ENCODE measurements at regions not wholly inside any gene's neighbourhood (a gene's known extent, or its start where the extent isn't known, plus 50 kb on each side); places are given as distances from the start of the nearest gene placed in this dataset.

GRCh38 chr4:111988514-111988913 lies 156.7 kb upstream of the FAM241A start:
- H2AFZ ChIP-seq (ENCODE audit: insufficient read depth, low read depth, low read length, poor library complexity, severe bottlenecking) = no peak overlapping the region
- no CpG with 5 or more reads among the region's 3 CpGs for WGBS (ENCODE audit: insufficient coverage)
- no peak overlapping the region for H3K4me2 ChIP-seq (replicated peaks; ENCODE audit: extremely low read depth, low read length, poor library complexity, severe bottlenecking)
- peaks cover 19 to 22% of the 10 kb centered on the region in 2 donors for H3K27me3 ChIP-seq (ENCODE audit: control insufficient read depth in 2 of 2, insufficient read depth in 2 of 2, low read length in 2 of 2)
- no peaks in the 10 kb centered on the region for H4K20me1 ChIP-seq (ENCODE audit: insufficient read depth, low read length)
- peaks cover 12 to 14% of the 10 kb centered on the region in 2 donors for H3K4me1 ChIP-seq (ENCODE audit: control insufficient read depth in 1 of 2, insufficient read depth in 2 of 2, low read length in 2 of 2)
- Mint-ChIP-seq H3K4me1 (peaks cover 15% of the 10 kb centered on the region), H3K27ac (no peak overlapping the region), H3K4me3 (no peak overlapping the region), H3K36me3 (no peaks in the 10 kb centered on the region), H3K27me3 (ENCODE audit: low read depth in 3 of 3) (peaks cover 5 to 29% (median 6%) of the 10 kb centered on the region in 3 donors), H3K9me3 (peaks cover 0 to 4% (median 0%) of the 10 kb centered on the region in 7 donors)
- no peak for TF ChIP-seq CTCF (IDR thresholded peaks at IDR 0.05)
- intact Hi-C loops (cut with micrococcal nuclease) = no loop called here
- H3K9ac ChIP-seq (ENCODE audit: insufficient read depth, low read length, poor library complexity, severe bottlenecking) = no peak overlapping the region
- H3K79me2 ChIP-seq (ENCODE audit: insufficient read depth, low read length) = no peaks in the 10 kb centered on the region
- no peaks in the 10 kb centered on the region for H3K36me3 ChIP-seq (replicated peaks in 1 of 2; ENCODE audit: control insufficient read depth in 1 of 2, insufficient read depth in 2 of 2, low read length in 2 of 2)
- no peaks in the 10 kb centered on the region for H3K9me3 ChIP-seq (replicated peaks in 1 of 2; ENCODE audit: control insufficient read depth in 1 of 2, insufficient read depth in 1 of 2, low read length in 2 of 2)
- no peak overlapping the region for H3K27ac ChIP-seq (ENCODE audit: low read depth in 1 of 2, low read length in 2 of 2)
- no peak overlapping the region for H3K4me3 ChIP-seq (replicated peaks in 1 of 3; ENCODE audit: low read depth in 2 of 3, low read length in 3 of 3)
- no peak for DNase-seq

GRCh38 chr4:111989817-111990216 lies 155.4 kb upstream of the FAM241A start:
- Mint-ChIP-seq H3K4me3 (no peak overlapping the region), H3K27ac (peak overlapping the region in 1 of 7 donors; percentile 62), H3K4me1 (peaks cover 15% of the 10 kb centered on the region), H3K27me3 (ENCODE audit: low read depth in 3 of 3) (peaks cover 2 to 20% (median 5%) of the 10 kb centered on the region in 3 donors), H3K36me3 (no peaks in the 10 kb centered on the region), H3K9me3 (peaks cover 0 to 3% (median 0%) of the 10 kb centered on the region in 7 donors)
- Histone ChIP-seq H3K4me3 (replicated peaks in 1 of 3; ENCODE audit: low read depth in 2 of 3, low read length in 3 of 3) (no peak overlapping the region), H3K4me2 (replicated peaks; ENCODE audit: extremely low read depth, low read length, poor library complexity, severe bottlenecking) (no peak overlapping the region), H2AFZ (ENCODE audit: insufficient read depth, low read depth, low read length, poor library complexity, severe bottlenecking) (no peak overlapping the region), H3K4me1 (ENCODE audit: control insufficient read depth in 1 of 2, insufficient read depth in 2 of 2, low read length in 2 of 2) (peaks cover 12 to 14% of the 10 kb centered on the region in 2 donors), H3K27me3 (ENCODE audit: control insufficient read depth in 2 of 2, insufficient read depth in 2 of 2, low read length in 2 of 2) (peaks cover 15 to 17% of the 10 kb centered on the region in 2 donors), H3K9me3 (replicated peaks in 1 of 2; ENCODE audit: control insufficient read depth in 1 of 2, insufficient read depth in 1 of 2, low read length in 2 of 2) (no peaks in the 10 kb centered on the region), H3K9ac (ENCODE audit: insufficient read depth, low read length, poor library complexity, severe bottlenecking) (no peak overlapping the region), H4K20me1 (ENCODE audit: insufficient read depth, low read length) (no peaks in the 10 kb centered on the region), H3K36me3 (replicated peaks in 1 of 2; ENCODE audit: control insufficient read depth in 1 of 2, insufficient read depth in 2 of 2, low read length in 2 of 2) (no peaks in the 10 kb centered on the region), H3K27ac (ENCODE audit: low read depth in 1 of 2, low read length in 2 of 2) (no peak overlapping the region), H3K79me2 (ENCODE audit: insufficient read depth, low read length) (no peaks in the 10 kb centered on the region)
- no peak for DNase-seq
- WGBS (ENCODE audit: insufficient coverage) = no CpG with 5 or more reads among the region's 1 CpG
- TF ChIP-seq CTCF (IDR thresholded peaks at IDR 0.05) = no peak
- intact Hi-C loops (cut with micrococcal nuclease) = no loop called here

All from CD14-positive monocyte (primary cell).